Activated T-helper 1 cell treated with anti-CD3 and anti-CD28 coated beads, Interleukin-12 subunit alpha, Interleukin-12 subunit beta, Interleukin-2, Interleukin-4 antibody, amounts not matched to agents 30 ng/mL and 10 ng/mL and 1 ng/mL, durations not matched to agents 14 hours and 24 hours and 36 hours (primary cell): ENCODE measurements at regions not wholly inside any gene's neighbourhood (a gene's known extent, or its start where the extent isn't known, plus 50 kb on each side); places are given as distances from the start of the nearest gene placed in this dataset.
"Not testable (repeated sequence)": the region's sequence is repeated elsewhere in the genome, so short reads cannot be mapped to it uniquely, and the experiment has no call there.

Experiments used
- DNase-seq: peaks from one replicate; pipeline ENCODE4 v3.0.0; 2021; ENCODE audit warnings: low spot score
- H3K27ac Mint-ChIP-seq: one replicate; pipeline ENCODE4 v1.8.0; 2021; ENCODE audit warnings: mild to moderate bottlenecking, mixed read lengths
- H3K27me3 Mint-ChIP-seq: one replicate; pipeline ENCODE4 v1.8.0; 2022; ENCODE audit warnings: mild to moderate bottlenecking, moderate library complexity, mixed read lengths; ENCODE audit not compliant: insufficient read depth
- H3K36me3 Mint-ChIP-seq: one replicate; pipeline ENCODE4 v1.8.0; 2021; ENCODE audit warnings: low read depth, mixed read lengths
- H3K4me1 Mint-ChIP-seq: one replicate; pipeline ENCODE4 v1.8.0; 2021; ENCODE audit warnings: low read depth, mixed read lengths
- H3K4me3 Mint-ChIP-seq: one replicate; pipeline ENCODE4 v1.8.0; 2021; ENCODE audit warnings: mild to moderate bottlenecking, moderate library complexity, mixed read lengths
- H3K9me3 Mint-ChIP-seq: one replicate; pipeline ENCODE4 v1.8.0; 2021; ENCODE audit warnings: mixed read lengths
- intact Hi-C: fragments of 100-400 bp; cut with micrococcal nuclease; formaldehyde crosslinking; loops from one replicate; pipeline ENCODE4 v1.15.1; 2024

DNA sequence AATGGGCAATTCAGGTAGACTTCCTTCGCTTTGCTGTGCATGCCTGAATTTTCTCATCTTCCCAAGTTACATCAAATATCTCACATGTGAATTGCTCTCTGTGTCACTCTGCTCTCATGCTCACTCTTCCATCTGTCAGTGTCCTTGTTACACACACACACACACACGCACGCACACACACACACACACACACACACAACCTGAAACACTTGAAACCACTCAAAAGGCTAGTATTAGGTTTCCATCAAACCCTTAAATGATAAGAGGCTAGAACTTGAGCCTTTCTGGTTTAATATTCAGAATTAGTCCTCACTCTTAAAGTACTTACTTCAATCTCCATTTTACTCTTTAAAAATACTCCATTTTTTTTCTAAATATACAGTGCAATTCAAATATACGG lies 282.4 kb downstream of the C11orf87 start:
- no peaks in the 10 kb centered on the region for H3K27me3 Mint-ChIP-seq
- H3K4me1 Mint-ChIP-seq: no peaks in the 10 kb centered on the region
- H3K9me3 Mint-ChIP-seq: no peaks in the 10 kb centered on the region
- intact Hi-C loops: no loop called here
- H3K36me3 Mint-ChIP-seq: no peaks in the 10 kb centered on the region
- DNase-seq: no peak
- H3K27ac Mint-ChIP-seq: no peak overlapping the region
- H3K4me3 Mint-ChIP-seq: no peak overlapping the region

DNA sequence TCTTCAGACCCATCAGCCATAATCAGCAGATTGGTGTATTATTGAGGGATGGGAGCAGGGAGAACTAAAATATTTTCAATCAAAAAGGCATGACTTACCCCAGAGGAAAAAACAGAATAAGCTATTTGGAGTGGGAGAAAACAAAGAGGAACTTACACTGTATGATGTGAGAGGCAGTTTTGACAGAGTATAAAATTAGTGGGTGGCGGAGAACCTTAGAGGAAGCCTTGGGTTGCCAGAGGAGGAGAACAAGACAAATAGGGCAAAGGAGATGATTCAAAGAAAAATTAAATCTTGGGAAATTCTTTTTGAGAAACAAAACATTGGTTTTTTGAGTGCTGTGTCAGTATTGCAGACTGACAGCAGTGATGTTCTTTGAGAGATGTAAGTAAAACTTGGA lies 285.0 kb downstream of the C11orf87 start:
- no peaks in the 10 kb centered on the region for H3K9me3 Mint-ChIP-seq
- no peaks in the 10 kb centered on the region for H3K36me3 Mint-ChIP-seq
- H3K27ac Mint-ChIP-seq: no peak overlapping the region
- no peaks in the 10 kb centered on the region for H3K4me1 Mint-ChIP-seq
- intact Hi-C loops: no loop called here
- DNase-seq: no peak
- no peaks in the 10 kb centered on the region for H3K27me3 Mint-ChIP-seq
- no peak overlapping the region for H3K4me3 Mint-ChIP-seq

GRCh38 chr11:109707411-109707810 lies 285.4 kb downstream of the C11orf87 start:
- DNase-seq: no peak
- Mint-ChIP-seq H3K36me3 (no peaks in the 10 kb centered on the region), H3K4me3 (no peak overlapping the region), H3K4me1 (no peaks in the 10 kb centered on the region), H3K27ac (no peak overlapping the region), H3K9me3 (no peaks in the 10 kb centered on the region), H3K27me3 (no peaks in the 10 kb centered on the region)
- intact Hi-C loops: no loop called here

DNA sequence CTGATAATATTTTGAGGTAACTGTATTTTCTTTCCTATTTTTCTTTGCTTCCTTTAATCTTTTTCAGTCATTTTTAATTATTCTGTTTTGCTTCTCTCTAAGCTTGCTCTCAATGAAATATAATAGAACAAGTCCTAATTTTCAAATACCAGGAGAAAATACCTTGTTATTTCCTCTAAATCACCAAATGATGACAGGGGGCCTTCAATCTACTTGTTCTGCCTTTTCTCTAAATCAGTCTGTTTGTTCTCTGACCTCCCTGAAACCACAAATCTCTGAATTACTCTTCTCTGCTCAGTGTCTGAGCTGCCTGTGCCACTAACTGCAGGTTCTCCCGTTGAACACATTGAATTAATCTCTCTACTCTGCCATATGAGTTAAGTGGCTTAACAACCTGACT lies 286.2 kb downstream of the C11orf87 start:
- no peaks in the 10 kb centered on the region for H3K36me3 Mint-ChIP-seq
- no peaks in the 10 kb centered on the region for H3K27me3 Mint-ChIP-seq
- H3K4me3 Mint-ChIP-seq: no peak overlapping the region
- intact Hi-C loops: no loop called here
- no peaks in the 10 kb centered on the region for H3K9me3 Mint-ChIP-seq
- H3K4me1 Mint-ChIP-seq: no peaks in the 10 kb centered on the region
- no peak for DNase-seq
- H3K27ac Mint-ChIP-seq: no peak overlapping the region

DNA sequence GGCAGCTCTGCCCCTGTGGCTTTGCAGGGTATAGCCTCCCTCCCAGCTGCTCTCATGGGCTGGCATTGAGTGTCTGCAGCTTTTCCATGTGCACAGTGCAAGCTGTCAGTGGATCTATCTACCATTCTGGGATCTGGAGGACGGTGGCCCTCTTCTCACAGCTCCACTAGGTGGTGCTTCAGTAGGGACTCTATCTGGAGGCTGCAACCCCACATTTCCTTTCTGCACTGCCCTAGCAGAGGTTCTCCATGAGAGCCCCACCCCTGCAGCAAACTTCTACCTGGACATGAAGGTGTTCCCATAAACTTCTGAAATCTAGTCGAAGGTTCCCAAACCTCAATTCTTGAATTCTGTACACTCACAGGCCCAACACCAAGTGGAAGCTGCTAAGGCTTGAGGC lies 292.5 kb downstream of the C11orf87 start:
- H3K4me1 Mint-ChIP-seq, intact Hi-C loops, H3K4me3 Mint-ChIP-seq, DNase-seq, H3K27me3 Mint-ChIP-seq, H3K36me3 Mint-ChIP-seq, H3K27ac Mint-ChIP-seq: not testable (repeated sequence)
- H3K9me3 Mint-ChIP-seq: peaks cover 12% of the 10 kb centered on the region

DNA sequence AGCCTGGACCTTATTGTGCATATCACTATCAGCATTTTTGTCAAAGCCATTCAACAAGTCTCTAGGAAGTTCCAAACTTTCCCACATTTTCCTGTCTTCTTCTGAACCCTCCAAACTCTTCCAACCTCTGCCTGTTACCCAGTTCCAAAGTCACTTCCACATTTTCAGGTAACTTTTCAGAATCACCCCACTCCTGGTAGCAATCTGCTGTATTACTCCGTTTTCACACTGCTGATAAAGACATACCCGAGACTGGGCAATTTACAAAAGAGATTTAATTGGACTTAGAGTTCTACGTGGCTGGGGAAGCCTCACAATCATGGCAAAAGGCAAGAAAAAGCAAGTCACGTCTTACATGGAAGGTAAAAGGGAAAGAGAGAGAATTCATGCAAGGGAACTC lies 293.4 kb downstream of the C11orf87 start:
- DNase-seq, H3K36me3 Mint-ChIP-seq, H3K4me1 Mint-ChIP-seq, intact Hi-C loops, H3K27ac Mint-ChIP-seq, H3K4me3 Mint-ChIP-seq, H3K27me3 Mint-ChIP-seq: not testable (repeated sequence)
- H3K9me3 Mint-ChIP-seq: peaks cover 12% of the 10 kb centered on the region

- no peaks in the 10 kb centered on the region for H3K27me3 Mint-ChIP-seq
- intact Hi-C loops: no loop called here
- no peak for DNase-seq
These were observed 304.1 kb downstream of the C11orf87 start for GRCh38 chr11:109726061-109726460.

DNA sequence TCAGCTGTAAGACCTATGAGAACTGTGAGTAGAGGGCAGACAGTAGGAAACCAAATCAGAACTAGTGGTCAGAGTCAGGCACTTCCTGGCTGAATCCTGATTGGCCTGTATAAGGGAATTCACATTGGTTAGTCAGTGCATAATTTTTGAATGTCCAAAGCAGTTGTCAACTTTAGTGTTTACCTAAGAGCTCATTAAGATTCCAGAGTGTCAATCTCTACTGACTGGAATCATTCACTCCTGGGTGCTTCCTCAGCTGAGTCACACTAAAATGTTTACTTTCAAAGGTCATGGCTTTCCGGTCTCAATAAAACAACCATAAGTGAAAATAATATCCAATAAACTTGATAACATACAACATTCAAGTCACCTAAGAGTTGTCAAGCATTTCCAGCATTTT lies 306.1 kb downstream of the C11orf87 start:
- no peaks in the 10 kb centered on the region for H3K27me3 Mint-ChIP-seq
- no peaks in the 10 kb centered on the region for H3K36me3 Mint-ChIP-seq
- H3K9me3 Mint-ChIP-seq: no peaks in the 10 kb centered on the region
- no peak overlapping the region for H3K27ac Mint-ChIP-seq
- no peaks in the 10 kb centered on the region for H3K4me1 Mint-ChIP-seq
- no peak for DNase-seq
- intact Hi-C loops: no loop called here
- H3K4me3 Mint-ChIP-seq: no peak overlapping the region

More at GRCh38 chr11:109726061-109726460, 304.1 kb downstream of the C11orf87 start:
- Mint-ChIP-seq H3K4me3 (no peak overlapping the region), H3K4me1 (no peaks in the 10 kb centered on the region), H3K27ac (no peak overlapping the region), H3K9me3 (no peaks in the 10 kb centered on the region), H3K36me3 (no peaks in the 10 kb centered on the region)

GRCh38 chr11:109729761-109730160 lies 307.8 kb downstream of the C11orf87 start:
- no peak overlapping the region for H3K4me3 Mint-ChIP-seq
- H3K27ac Mint-ChIP-seq: no peak overlapping the region
- DNase-seq: no peak
- intact Hi-C loops: no loop called here
- H3K27me3 Mint-ChIP-seq: no peaks in the 10 kb centered on the region
- no peaks in the 10 kb centered on the region for H3K4me1 Mint-ChIP-seq
- no peaks in the 10 kb centered on the region for H3K36me3 Mint-ChIP-seq
- no peaks in the 10 kb centered on the region for H3K9me3 Mint-ChIP-seq

DNA sequence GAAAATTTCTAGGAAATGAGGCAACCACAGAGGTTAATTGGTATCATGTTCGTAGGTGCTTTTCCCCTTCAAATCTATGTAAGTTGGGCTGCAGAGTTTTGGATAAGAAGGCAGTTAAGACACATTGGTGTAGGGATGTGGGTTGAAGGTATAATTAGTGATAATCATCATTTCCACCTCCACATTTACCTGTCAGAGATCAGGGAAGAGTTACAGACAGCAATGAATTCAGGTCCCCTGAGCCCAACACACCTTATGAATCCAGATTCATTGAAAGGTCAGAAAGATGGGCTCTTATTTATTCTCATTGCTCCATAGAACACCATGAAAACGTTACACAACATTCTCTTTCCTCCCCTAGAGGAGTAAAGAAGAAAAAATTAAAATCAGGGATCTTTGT lies 308.7 kb downstream of the C11orf87 start:
- Mint-ChIP-seq H3K36me3 (no peaks in the 10 kb centered on the region), H3K4me1 (no peaks in the 10 kb centered on the region), H3K4me3 (no peak overlapping the region), H3K27ac (no peak overlapping the region), H3K27me3 (no peaks in the 10 kb centered on the region), H3K9me3 (no peaks in the 10 kb centered on the region)
- intact Hi-C loops: no loop called here
- DNase-seq: no peak

GRCh38 chr11:109731451-109731850 lies 309.5 kb downstream of the C11orf87 start:
- H3K4me3 Mint-ChIP-seq: no peak overlapping the region
- H3K27ac Mint-ChIP-seq: no peak overlapping the region
- no peak for DNase-seq
- H3K27me3 Mint-ChIP-seq: no peaks in the 10 kb centered on the region
- H3K36me3 Mint-ChIP-seq: no peaks in the 10 kb centered on the region
- H3K9me3 Mint-ChIP-seq: no peaks in the 10 kb centered on the region
- intact Hi-C loops: no loop called here
- H3K4me1 Mint-ChIP-seq: no peaks in the 10 kb centered on the region

DNA sequence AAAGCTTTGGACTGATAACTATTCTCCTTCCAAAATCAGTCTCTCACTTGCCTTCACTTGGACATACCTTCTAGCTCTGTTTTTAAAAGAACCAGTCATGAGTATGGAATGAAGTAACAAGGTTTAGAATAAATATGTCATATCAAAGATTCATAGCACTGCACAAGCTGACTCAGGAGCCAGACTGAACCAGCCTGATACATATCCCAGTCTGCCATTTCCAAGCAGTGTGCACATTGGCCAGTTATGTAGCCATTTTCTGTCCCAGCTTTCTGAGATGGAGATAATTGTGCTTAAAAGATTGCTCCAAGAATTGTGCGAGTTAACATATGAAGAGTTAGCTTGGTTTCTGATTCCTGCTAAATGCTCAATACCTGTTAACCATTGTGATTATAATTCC lies 311.3 kb downstream of the C11orf87 start:
- Mint-ChIP-seq H3K4me1 (no peaks in the 10 kb centered on the region), H3K36me3 (no peaks in the 10 kb centered on the region), H3K4me3 (no peak overlapping the region), H3K27me3 (no peaks in the 10 kb centered on the region), H3K27ac (no peak overlapping the region), H3K9me3 (no peaks in the 10 kb centered on the region)
- intact Hi-C loops: no loop called here
- no peak for DNase-seq

- intact Hi-C loops: no loop called here
- no peak overlapping the region for H3K4me3 Mint-ChIP-seq
- no peaks in the 10 kb centered on the region for H3K36me3 Mint-ChIP-seq
- H3K9me3 Mint-ChIP-seq: no peaks in the 10 kb centered on the region
- DNase-seq: no peak
- no peak overlapping the region for H3K27ac Mint-ChIP-seq
- H3K27me3 Mint-ChIP-seq: no peaks in the 10 kb centered on the region
- H3K4me1 Mint-ChIP-seq: no peaks in the 10 kb centered on the region
These were observed 312.6 kb downstream of the C11orf87 start for GRCh38 chr11:109734566-109734965.

DNA sequence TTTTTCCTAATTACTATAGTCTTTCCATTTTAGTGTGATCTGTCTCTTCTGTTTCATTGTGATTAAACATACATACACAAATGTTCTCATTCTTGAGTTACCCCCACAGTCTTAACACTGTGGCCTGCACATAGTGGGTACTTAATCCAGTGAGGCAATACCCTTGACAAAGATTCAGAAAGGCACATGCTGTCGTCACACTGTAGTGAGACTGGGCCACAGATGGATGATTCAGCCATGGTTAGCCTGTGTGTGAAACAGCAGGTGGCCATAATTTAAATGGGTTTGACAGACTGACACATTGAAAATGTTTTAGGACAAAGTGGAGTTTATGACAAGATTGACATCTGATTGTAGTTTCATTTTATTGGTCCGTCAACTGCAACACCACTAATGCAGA lies 313.1 kb downstream of the C11orf87 start:
- intact Hi-C loops: no loop called here
- no peaks in the 10 kb centered on the region for H3K36me3 Mint-ChIP-seq
- no peaks in the 10 kb centered on the region for H3K4me1 Mint-ChIP-seq
- H3K27ac Mint-ChIP-seq: no peak overlapping the region
- H3K27me3 Mint-ChIP-seq: no peaks in the 10 kb centered on the region
- no peak overlapping the region for H3K4me3 Mint-ChIP-seq
- no peak for DNase-seq
- H3K9me3 Mint-ChIP-seq: no peaks in the 10 kb centered on the region
